Myocyte (in vitro differentiated cells): ENCODE measurements at regions not wholly inside any gene's neighbourhood (a gene's known extent, or its start where the extent isn't known, plus 50 kb on each side); places are given as distances from the start of the nearest gene placed in this dataset.
"Not testable (repeated sequence)": the region's sequence is repeated elsewhere in the genome, so short reads cannot be mapped to it uniquely, and the experiment has no call there.

Experiments used
- DNase-seq: peaks from one replicate; pipeline ENCODE4 v3.0.0-alpha.2; 2012; ENCODE audit warnings: low read depth

- no peak for DNase-seq
Measured at GRCh38 chr21:26331205-26331980, 160.8 kb upstream of the APP start.

- DNase-seq = peak; percentile 85
Measured at GRCh38 chr21:26320596-26320995, 150.0 kb upstream of the APP start.

GRCh38 chr21:26307640-26308039, 137.1 kb upstream of the APP start:
- DNase-seq = no peak

GRCh38 chr21:26297851-26298250, 127.3 kb upstream of the APP start:
- DNase-seq = no peak

GRCh38 chr21:26293141-26293946, 122.8 kb upstream of the APP start:
- DNase-seq = no peak

GRCh38 chr21:26288026-26288425, 117.5 kb upstream of the APP start:
- DNase-seq = peak; percentile 24

GRCh38 chr21:26284531-26284930, 114.0 kb upstream of the APP start:
- DNase-seq = no peak

GRCh38 chr21:26282058-26282457, 111.5 kb upstream of the APP start:
- no peak for DNase-seq

- no peak for DNase-seq
Measured at GRCh38 chr21:26281506-26281905, 110.9 kb upstream of the APP start.

GRCh38 chr21:26280775-26281174, 110.2 kb upstream of the APP start:
- peak; percentile 13 for DNase-seq

GRCh38 chr21:26280148-26280547, 109.6 kb upstream of the APP start:
- DNase-seq = no peak

- no peak for DNase-seq
Measured at GRCh38 chr21:26275801-26276200, 105.2 kb upstream of the APP start.

- DNase-seq = peak; percentile 6
Measured at GRCh38 chr21:26273686-26274313, 103.2 kb upstream of the APP start.

- no peak for DNase-seq
Measured at GRCh38 chr21:26267389-26267788, 96.8 kb upstream of the APP start.

GRCh38 chr21:26246073-26246472, 75.5 kb upstream of the APP start:
- DNase-seq = no peak

- DNase-seq = no peak
Measured at GRCh38 chr21:26245428-26245827, 74.9 kb upstream of the APP start.

- peak; percentile 21 for DNase-seq
Measured at GRCh38 chr21:26238646-26239045, 68.1 kb upstream of the APP start.

GRCh38 chr21:26236281-26236680, 65.7 kb upstream of the APP start:
- DNase-seq = peak; percentile 55

GRCh38 chr21:26233297-26233696, 62.7 kb upstream of the APP start:
- DNase-seq = not testable (repeated sequence)

- DNase-seq = peak; percentile 69
Measured at GRCh38 chr21:26232491-26232890, 61.9 kb upstream of the APP start.

- DNase-seq = no peak
Measured at GRCh38 chr21:26227130-26227529, 56.6 kb upstream of the APP start.

- DNase-seq = no peak
Measured at GRCh38 chr21:26226724-26227123, 56.2 kb upstream of the APP start.
